ENCODE measurements at regions not wholly inside any gene's neighbourhood (a gene's known extent, or its start where the extent isn't known, plus 50 kb on each side); places are given as distances from the start of the nearest gene placed in this dataset.

DNA sequence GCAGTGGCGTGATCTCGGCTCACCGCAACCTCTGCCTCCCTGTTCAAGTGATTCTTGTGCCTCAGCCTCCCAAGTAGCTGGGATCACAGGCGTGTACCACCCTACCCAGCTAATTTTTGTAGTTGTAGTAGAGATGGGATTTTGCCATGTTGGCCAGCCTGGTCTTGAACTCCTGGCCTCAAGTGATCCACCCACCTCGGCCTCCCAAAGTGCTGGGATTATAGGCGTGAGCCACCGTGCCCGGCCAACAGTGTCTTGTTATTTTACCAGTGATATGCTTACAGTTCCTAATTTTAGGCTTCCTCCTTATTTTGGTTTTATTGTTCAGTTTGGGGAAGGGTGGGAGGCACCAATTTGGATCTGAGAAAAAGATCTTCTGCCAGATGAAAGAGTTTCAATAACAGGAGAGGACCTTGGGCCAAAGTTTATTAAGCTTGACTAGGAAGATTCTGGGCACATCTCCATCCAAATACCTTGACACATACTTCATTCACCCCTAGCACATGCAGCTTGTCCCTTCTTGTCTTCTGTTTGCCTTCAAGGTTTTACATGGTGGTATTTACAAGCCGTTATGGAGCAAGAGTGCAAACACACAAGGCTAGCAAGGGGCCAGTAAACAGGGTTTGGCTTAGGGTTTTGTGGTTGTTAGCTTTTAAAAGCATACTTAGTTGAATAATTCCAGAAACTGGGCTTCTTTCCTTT is 168.1 kb upstream of the DMRT1 start (continued):
- TF ChIP-seq, protein P1, sequence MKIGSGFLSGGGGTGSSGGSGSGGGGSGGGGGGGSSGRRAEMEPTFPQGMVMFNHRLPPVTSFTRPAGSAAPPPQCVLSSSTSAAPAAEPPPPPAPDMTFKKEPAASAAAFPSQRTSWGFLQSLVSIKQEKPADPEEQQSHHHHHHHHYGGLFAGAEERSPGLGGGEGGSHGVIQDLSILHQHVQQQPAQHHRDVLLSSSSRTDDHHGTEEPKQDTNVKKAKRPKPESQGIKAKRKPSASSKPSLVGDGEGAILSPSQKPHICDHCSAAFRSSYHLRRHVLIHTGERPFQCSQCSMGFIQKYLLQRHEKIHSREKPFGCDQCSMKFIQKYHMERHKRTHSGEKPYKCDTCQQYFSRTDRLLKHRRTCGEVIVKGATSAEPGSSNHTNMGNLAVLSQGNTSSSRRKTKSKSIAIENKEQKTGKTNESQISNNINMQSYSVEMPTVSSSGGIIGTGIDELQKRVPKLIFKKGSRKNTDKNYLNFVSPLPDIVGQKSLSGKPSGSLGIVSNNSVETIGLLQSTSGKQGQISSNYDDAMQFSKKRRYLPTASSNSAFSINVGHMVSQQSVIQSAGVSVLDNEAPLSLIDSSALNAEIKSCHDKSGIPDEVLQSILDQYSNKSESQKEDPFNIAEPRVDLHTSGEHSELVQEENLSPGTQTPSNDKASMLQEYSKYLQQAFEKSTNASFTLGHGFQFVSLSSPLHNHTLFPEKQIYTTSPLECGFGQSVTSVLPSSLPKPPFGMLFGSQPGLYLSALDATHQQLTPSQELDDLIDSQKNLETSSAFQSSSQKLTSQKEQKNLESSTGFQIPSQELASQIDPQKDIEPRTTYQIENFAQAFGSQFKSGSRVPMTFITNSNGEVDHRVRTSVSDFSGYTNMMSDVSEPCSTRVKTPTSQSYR (CRISPR knock-in tag; IDR thresholded peaks at IDR 0.05; ENCODE audit: borderline replicate concordance): no peak
- TF ChIP-seq MZF1 (CRISPR knock-in tag; IDR thresholded peaks at IDR 0.05; ENCODE audit: borderline replicate concordance) (no peak), ZNF124 (CRISPR knock-in tag; IDR thresholded peaks at IDR 0.05) (no peak), ZNF496 (CRISPR knock-in tag; IDR thresholded peaks at IDR 0.05; ENCODE audit: insufficient replicate concordance) (no peak), GFI1 (CRISPR knock-in tag; IDR thresholded peaks at IDR 0.05; ENCODE audit: borderline replicate concordance) (no peak), NR2C2 (CRISPR knock-in tag; IDR thresholded peaks at IDR 0.05; ENCODE audit: borderline replicate concordance) (no peak), MXI1 (IDR thresholded peaks at IDR 0.05; ENCODE audit: borderline replicate concordance, low read depth, low read length) (no peak), RBFOX2 (IDR thresholded peaks at IDR 0.05; ENCODE audit: low read depth, low read length) (peak; percentile 62; the same call in 1 of the 2 replicates), HDAC2 (CRISPR knock-in tag; IDR thresholded peaks at IDR 0.05) (no peak), ADNP (CRISPR knock-in tag; IDR thresholded peaks at IDR 0.05) (0 out of 2 replicates have a peak, but pooled peaks have one; percentile 49), ELF3 (CRISPR knock-in tag; IDR thresholded peaks at IDR 0.05) (0 out of 2 replicates have a peak, but pooled peaks have one; percentile 8), GLI4 (CRISPR knock-in tag; IDR thresholded peaks at IDR 0.05; ENCODE audit: borderline replicate concordance) (no peak), CBX1 (IDR thresholded peaks at IDR 0.05; ENCODE audit: low read depth) (no peak), NFYB (CRISPR knock-in tag; IDR thresholded peaks at IDR 0.05) (no peak)
- TF ChIP-seq, protein P2, sequence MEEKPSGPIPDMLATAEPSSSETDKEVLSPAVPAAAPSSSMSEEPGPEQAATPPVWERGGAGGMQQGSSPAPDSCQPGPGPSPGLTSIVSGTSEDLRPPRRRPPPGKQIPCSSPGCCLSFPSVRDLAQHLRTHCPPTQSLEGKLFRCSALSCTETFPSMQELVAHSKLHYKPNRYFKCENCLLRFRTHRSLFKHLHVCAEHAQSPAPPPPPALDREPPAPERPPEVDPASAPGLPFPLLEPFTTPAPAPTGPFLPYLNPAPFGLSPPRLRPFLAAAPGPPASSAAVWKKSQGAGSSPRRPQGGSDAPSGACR (CRISPR knock-in tag; IDR thresholded peaks at IDR 0.05): no peak
- TF ChIP-seq, protein P3, sequence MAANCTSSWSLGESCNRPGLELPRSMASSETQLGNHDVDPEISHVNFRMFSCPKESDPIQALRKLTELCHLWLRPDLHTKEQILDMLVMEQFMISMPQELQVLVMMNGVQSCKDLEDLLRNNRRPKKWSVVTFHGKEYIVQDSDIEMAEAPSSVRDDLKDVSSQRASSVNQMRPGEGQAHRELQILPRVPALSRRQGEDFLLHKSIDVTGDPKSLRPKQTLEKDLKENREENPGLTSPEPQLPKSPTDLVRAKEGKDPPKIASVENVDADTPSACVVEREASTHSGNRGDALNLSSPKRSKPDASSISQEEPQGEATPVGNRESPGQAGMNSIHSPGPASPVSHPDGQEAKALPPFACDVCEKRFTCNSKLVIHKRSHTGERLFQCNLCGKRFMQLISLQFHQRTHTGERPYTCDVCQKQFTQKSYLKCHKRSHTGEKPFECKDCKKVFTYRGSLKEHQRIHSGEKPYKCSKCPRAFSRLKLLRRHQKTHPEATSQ (CRISPR knock-in tag; IDR thresholded peaks at IDR 0.05; ENCODE audit: borderline replicate concordance): no peak
- TF ChIP-seq, protein P4, sequence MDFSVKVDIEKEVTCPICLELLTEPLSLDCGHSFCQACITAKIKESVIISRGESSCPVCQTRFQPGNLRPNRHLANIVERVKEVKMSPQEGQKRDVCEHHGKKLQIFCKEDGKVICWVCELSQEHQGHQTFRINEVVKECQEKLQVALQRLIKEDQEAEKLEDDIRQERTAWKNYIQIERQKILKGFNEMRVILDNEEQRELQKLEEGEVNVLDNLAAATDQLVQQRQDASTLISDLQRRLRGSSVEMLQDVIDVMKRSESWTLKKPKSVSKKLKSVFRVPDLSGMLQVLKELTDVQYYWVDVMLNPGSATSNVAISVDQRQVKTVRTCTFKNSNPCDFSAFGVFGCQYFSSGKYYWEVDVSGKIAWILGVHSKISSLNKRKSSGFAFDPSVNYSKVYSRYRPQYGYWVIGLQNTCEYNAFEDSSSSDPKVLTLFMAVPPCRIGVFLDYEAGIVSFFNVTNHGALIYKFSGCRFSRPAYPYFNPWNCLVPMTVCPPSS (IDR thresholded peaks at IDR 0.05): no peak
- TF ChIP-seq, protein P5, sequence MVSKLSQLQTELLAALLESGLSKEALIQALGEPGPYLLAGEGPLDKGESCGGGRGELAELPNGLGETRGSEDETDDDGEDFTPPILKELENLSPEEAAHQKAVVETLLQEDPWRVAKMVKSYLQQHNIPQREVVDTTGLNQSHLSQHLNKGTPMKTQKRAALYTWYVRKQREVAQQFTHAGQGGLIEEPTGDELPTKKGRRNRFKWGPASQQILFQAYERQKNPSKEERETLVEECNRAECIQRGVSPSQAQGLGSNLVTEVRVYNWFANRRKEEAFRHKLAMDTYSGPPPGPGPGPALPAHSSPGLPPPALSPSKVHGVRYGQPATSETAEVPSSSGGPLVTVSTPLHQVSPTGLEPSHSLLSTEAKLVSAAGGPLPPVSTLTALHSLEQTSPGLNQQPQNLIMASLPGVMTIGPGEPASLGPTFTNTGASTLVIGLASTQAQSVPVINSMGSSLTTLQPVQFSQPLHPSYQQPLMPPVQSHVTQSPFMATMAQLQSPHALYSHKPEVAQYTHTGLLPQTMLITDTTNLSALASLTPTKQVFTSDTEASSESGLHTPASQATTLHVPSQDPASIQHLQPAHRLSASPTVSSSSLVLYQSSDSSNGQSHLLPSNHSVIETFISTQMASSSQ (IDR thresholded peaks at IDR 0.05; ENCODE audit: low read depth): no peak; the same call in 1 of the 2 replicates
- TF ChIP-seq, protein P5 (CRISPR knock-in tag; IDR thresholded peaks at IDR 0.05; ENCODE audit: borderline replicate concordance): 0 out of 2 replicates have a peak, but pooled peaks have one; percentile 6

Data from HepG2 (cell line).